HG02610 (cell line): ENCODE measurements at regions not wholly inside any gene's neighbourhood (a gene's known extent, or its start where the extent isn't known, plus 50 kb on each side); places are given as distances from the start of the nearest gene placed in this dataset.

Experiments
- ATAC-seq: cut with Tn5 transposase; IDR thresholded peaks from one replicate; pipeline ENCODE4 v1.9.1; 2021; ENCODE audit warnings: mild to moderate bottlenecking, moderate library complexity; ENCODE audit not compliant: unreplicated experiment

DNA sequence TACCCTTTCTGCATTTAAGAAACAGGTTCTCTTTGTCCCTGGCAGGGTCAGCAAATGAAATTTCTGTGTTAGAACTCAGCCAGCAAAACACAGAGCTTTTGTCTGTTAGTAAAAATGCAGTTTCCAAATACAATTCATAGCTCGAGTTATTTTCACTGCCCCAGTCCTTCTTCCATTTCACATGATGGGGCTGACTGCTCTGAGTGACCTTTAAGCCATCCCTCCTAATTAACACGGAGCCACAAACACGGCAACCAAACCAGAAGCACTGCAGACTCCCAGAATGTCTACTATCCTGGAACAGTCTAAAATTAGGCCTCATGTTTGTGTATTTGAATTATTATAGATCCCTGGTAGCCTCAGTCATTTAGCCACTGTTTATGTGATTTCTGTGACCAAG lies 99.1 kb upstream of the RGS4 start:
- ATAC-seq = no peak

DNA sequence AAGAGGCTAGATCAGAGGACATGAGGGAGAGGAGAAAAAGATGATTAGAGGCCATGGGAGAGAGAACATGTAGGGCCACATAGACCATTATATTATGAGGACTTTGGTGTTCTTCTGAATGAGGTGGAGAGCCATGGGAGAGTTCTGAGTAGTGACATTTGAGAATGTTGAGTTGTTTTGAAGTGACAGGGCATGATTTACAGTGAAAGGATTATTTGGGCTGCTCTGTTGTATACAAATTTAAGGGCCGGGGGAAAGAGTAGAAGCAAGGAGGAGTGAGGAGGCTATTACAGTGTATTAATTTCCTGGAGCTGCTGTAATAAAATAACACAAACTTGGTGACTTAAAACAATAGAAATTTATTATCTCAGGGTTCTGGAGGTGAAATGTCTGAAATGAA lies 102.5 kb upstream of the RGS4 start:
- no peak for ATAC-seq

DNA sequence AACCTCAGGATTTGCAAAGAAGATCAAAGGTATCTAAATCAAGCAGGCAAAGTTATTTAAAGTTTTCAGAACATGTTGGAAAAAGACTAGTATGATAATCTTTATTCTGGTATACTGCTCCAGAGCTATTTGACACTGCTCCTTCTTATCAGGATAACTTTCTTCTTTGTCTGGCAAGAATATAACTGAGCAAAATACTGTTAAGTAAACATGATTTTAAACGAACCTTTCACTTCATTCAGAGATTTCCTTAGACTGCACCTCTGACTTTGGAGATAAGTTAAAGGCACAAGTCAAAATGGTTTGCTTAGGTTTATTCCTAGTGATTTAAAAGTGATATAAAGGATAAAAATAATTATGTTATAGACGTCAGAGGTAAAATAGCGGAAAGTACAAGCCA lies 103.9 kb upstream of the CCDC190 start:
- no peak for ATAC-seq

DNA sequence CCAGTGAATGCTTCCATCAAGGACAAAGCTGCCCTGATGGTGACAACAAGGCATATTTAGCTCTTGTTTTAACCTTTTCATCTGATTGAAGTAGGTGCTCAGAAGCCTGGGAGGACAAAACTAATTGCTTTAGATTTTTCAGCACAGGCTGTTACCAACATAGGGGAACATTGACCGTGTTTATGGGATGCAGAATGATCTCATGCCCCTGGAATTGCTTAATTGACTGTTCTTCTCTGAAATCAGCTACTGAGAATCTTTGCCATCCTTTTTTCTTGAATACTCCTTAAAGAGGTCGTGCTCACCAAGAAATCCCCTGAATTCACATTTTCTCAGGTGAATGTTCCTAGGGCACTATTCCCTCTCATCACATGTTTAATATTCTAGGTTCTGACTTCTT lies 95.9 kb upstream of the CCDC190 start:
- no peak for ATAC-seq

DNA sequence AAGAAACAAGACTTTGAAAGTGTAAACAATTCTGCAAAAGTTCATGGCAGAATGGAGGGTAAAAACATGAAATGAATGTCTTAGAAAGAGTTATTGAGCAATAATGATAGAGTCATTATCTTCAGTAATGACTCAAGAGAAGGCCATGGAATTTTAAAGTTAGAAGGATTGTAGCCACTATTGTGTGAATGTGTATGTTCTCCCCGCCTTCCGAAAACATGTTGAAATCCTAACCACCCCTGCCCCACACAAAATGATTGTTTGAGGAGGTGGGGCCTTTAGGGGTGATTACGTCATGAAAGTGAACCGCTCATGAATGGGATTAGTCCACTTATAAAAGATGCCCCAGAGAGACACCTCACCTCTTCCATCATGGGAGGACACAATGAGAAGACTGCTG lies 93.8 kb upstream of the CCDC190 start:
- ATAC-seq = no peak

DNA sequence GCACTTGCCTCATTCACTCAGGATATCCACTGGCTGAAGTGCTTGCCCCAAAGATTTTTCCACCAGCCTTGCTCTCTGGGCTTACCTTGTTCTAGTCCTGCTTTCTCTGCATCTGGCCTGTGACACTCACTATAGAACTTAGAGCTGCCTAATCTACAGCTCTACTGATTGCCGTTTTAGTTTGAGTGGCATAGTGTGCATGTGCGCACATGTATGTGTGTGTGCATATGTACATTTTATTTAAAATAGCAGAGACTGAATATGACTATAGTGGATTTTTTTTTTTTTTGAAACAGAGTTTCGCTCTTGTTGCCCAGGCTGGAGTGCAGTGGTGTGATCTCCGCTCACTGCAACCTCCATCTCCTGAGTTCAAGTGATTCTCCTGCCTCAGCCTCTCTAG lies 92.0 kb upstream of the CCDC190 start:
- no peak for ATAC-seq

DNA sequence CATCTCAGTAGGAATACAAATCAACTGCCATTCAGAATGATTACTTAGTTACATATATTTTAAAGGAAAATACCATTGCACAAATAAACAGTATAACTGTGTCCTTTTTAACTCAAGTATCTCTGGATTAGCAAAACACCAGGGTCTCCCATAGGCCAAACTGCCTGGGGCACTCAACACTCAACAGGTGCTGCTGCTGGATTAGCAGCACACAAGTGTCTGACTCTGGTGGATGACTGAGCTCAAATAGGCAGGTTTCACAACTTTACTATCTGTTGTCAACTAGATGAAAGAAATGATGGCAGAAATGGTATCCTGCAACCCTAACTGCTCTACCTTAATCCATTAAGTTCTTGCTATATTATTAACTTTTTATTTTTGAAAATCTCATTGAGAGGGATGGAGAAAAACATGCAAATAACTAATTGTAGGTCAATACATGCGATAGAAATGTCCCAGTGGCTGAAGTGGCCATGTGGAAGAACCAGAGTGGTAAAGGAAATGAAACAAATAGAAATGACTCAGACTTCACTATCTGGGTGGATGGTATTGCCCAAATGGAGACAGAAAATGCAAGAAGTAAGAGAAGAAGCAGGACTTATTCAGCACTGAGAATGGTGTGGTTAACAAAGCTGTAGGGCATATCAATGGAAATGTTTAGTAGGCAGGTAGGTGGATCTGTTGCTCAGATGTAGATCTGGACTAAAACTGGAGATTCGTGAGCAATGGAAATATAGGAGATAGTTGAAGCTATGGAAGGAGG lies 90.8 kb upstream of the CCDC190 start:
- ATAC-seq = peak; percentile 94

DNA sequence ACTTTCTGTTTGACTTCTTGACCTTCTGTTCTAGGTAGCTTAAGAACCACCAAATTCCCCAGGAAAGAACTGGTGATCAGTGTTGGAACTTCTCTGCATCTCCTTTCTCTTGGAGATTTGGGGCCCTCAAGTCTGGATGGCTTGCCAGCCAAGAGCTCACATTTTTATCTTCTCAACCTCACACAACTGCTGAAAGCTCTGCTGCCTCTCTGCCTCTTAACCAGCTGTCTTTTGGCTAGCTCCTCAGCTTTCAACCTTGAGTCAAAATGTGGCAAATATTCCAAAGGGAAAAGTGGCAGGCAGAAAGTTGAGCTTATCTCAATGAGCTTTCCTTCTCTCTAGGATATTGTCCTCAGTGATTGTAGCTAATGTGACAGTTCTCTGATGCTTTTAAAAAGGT lies 89.2 kb upstream of the CCDC190 start:
- no peak for ATAC-seq

DNA sequence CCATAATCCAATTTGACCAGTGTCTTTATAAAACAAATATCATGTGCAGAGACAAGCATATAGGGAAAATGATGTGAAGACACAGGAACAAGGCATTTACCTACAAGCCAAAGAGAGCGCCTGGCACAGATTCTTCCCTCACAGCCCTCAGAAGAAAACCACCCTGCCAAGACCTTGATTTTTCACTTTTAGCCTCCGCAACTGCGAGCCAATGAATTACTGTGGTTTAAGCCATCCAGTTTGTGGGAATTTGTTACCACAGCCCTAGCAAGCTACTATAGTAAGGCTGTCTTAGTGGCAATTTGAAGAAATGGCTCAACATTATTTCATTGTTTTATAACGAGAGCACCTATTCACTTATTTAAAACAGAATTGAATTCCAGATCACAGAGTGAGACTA lies 85.7 kb upstream of the CCDC190 start:
- no peak for ATAC-seq

DNA sequence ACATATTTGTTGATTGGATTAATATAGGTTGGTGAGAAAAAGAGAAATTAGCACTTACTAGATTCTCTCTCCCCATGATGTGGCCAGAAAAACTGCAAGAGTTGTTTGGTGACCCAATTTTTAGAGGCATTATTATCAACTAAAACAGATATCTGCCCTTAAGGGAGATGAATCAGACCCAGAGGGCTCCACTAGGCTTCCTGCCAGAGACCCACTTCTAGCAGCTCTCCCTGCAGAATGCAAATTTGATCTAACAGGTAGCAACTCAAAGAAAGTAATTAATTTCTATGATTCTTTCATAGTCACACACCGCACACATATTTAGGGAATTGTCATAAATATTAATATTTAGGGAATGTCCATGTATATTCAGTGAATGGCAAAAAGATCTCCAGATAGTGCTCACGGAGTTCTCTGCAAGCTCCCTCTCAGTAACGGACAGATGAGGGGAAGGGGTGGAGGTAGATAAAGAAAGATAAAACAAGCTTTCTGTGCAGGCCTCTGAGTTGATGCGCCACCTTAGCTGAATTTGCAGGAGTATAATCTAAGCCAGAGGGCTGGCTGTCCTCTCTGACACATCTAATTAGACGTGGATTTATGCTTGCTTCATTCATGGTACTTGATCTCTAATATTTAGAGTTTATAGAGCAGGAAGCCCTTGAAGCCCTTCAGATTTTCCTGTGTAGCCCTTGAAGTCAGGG lies 84.1 kb upstream of the CCDC190 start:
- no peak for ATAC-seq

DNA sequence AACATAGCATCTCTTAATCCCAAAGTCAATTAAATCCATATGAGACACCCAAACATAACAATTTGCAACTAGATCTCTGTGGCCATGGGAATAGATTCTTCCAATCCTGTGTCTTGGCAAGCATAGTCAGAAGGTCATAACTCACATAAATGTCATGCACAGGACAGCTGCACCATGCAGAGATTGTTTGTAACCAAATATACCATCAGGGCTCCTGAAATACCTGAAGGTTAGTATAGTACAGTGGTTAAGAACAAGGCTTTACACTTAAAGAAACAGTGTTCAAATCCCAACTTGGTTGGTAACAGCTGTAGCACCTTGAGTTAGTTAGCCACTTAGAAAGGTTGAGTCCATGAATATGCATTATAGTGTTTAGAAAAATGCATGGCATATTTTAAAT lies 82.6 kb upstream of the CCDC190 start:
- ATAC-seq = no peak

DNA sequence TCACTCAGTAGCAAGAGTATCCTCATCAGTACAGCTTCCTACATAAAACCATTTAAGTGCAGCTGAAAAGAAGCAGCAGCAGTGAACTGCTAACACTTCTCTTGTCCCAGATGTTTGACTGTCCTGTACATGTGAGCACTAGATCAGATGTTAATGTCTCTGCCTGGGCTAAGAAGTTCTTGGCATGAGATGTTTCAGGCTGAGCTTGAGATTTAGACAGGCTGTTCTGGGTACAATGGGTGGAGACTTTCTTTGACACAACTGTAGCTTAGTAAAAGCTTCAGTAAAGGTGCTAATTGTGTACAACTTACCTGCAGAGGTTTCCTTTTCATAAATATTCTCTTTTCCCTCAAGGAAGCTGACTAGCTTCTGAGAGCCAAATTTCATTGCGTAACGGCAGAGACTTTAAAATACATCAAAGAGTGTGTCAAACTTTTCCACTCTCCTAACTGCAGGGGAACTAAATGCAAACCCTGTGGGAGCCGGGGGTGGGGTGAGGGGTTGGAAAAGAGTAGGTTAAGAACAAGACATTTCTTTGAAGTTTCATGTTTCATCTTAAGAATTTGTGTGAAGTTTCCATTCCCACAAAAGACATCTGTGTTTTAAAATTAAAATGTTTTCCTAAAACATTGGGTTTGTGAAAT lies 82.1 kb upstream of the CCDC190 start:
- ATAC-seq = no peak

DNA sequence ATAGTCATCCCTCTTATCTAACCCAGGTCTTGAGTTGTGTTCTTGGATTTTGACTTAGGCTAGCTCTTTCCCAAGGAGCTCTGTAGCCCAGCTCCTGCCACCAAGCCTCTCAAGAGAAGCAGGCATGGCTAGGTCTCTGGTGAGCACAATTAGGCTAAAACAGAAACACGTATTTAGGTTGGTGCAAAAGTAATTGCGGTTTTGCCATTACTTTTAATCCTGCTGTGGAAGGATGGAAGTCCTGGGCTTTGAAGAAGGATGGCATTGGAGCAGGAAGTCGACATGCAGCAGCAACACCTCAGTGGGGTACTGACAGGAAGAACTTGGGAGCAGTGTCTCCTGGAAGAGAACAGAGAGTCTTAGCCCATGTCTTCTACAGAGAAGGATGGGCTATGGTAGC lies 80.0 kb upstream of the CCDC190 start:
- ATAC-seq = no peak

DNA sequence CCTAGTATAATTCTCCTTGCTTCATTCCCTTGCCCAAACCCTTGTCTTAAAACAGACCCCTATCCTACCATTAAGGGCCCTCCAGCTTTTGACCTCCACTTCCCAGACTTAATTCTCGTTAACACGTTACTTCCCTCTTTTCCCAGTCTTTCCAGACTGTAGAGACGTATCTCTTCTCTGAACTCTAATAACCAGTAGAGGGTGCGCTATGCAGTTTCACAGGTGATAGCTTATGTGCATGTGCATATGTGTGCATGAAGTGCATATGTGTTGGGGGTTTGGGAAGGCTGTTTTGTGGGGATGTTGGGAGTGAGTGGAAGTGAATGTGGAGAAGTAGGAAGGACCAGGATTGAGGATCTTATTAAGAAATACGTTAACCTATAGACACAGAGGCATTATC lies 78.1 kb upstream of the CCDC190 start:
- ATAC-seq = no peak

DNA sequence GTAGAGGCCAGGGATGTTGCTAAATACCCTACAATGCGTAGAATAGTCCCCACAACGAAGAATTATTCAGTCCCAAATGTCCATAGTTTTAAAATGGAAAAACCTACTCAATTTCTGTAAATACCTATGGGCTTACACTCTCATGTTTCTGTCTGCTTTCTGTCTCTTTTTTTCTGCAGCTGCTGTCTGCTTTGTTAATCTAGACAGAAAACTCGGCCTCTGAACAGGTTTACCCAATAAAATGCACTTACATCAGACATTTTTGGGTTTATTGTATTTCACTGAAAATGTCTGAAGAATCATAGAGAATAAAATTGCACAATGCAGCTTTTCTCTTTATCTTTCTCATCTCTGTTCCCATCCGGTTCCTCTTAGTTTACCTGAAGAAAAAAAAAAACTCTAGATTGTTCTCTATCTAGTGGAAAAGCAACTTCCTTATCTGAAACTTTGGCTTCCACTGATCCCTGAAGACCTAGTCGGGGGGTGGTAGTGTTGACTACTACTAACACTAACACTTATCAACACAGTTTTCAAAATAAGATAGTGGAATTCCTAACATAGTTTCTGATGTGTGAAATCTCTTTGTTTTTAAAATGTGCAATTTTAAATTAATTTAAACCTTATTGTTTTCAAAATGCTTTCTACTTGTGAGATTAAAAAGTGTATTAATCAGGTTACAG lies 76.9 kb upstream of the CCDC190 start:
- no peak for ATAC-seq

DNA sequence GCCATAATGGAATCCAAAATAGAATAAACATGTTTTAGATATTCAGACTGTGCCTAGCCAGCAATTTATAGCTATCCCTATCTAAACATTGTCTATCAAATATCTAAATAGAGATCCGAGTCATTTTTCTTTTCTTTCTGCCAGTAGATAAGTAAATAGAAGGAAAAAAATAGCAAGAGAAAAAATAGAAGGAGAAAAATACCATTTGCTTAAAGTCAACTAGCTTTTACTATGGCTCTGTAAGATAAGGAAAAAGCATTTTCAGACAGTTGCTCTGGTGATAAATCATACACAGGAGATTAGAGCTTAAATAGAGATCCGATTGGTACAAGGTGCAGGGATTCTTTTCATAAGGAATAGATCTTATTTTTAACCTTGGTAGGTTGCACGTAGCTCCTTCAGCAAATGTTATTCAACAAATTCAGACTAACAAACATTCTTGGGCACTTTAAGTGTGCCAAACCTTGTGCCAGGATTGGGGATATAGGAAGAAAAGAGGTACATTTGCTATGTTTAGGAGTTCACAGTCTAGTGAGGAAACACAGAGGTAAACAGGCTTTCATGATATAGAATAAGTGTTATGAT lies 70.1 kb upstream of the CCDC190 start:
- no peak for ATAC-seq

DNA sequence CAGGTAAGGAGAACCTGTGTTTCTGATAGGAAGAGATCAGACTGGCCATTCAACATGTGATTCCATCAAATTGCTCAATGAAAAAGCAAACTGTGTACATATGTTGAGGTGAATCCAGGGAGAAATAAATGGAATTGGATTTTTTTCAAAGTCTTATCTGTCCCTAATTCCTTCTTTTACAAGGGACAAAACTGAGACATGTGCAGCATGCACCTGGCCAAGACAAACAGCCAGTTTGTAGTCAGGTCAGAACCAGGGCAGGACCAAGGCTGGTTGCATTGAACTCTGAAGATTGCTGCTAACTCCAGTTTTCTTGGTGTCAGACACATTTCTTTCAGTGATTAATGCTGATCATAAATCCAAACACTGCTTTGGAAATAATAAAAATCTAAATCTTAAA lies 69.6 kb upstream of the CCDC190 start:
- ATAC-seq = no peak

DNA sequence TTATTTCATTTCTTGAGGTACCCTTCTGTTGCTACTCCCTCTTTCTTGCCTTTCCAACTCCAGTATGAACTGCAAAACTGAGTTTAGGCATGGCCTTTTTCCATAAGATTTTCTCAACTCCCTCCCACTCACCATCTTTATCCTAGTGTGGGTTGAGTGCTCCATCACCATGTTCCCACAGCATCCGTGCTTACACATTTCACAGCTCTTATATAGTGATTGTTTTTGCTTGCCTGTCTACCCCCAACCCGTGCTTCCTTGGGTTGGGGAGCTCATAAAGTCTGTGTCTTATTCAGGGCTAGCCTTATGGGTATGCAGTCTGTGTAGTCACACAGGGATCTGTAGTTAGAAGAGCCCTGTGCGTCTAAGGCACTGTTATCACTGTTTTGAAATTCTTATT lies 68.2 kb upstream of the CCDC190 start:
- ATAC-seq = no peak

DNA sequence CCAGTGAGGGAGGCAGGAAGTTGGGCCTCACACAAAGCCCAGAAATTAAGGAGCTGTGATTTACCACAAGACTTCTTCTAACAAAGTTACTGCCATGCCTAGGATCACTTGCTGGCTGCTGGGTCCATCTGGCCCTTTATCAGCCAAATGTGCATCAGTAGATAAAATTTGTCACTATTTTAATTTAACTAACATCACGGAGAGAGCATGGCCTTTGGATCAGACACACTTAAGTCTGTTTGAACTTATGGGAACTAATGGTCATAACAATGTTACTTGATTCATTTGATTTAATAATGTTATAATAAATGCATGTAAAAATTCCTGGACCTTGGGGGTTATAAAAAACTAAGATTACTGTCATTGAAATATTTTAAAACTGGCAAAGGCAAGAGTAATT lies 67.2 kb upstream of the CCDC190 start:
- ATAC-seq = no peak

DNA sequence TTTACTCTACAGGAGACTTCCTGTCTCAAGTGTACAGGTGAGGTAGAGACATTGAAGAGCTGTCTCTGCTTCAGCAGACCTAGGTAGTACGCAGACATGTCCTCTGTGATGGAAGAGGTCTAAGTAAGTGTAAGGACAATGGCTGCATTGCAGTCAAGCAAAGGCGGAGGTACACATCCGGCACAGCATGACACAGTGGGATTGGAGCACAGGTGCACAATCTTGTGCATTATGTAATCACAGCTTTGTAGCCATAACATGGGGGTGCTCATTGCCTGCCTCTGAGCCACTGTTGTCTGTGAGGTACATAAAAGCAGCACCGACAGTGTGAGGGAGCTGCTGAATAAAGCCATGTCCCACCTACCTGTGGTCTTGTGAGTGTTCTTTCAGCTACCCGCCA lies 66.4 kb upstream of the CCDC190 start:
- ATAC-seq = no peak

DNA sequence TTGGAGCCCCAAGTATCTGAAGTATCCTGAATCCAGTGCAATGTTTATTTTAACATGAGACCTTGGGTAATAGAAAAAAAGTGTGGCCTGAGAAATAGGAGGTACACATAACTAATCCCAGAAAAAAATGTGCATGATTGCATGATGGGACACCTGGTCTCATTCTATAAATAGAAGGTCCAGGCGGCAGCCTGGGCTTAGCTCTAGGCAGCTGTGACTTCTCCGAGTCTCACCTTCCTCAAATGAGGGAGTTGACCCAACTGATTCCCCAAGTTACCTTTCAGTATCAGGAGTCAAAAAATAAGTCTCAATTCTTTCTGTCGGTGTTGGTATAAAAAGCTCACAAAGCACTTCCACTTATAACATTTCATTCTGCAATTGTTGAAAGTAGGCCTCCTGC lies 65.9 kb upstream of the CCDC190 start:
- no peak for ATAC-seq
